H9 (cell line): ENCODE measurements at regions not wholly inside any gene's neighbourhood (a gene's known extent, or its start where the extent isn't known, plus 50 kb on each side); places are given as distances from the start of the nearest gene placed in this dataset.
A peak's percentile ranks its signal among the peaks of the same experiment; 100 is the strongest.

Experiments
- DNase-seq: peaks from one replicate; pipeline ENCODE4 v3.0.0-alpha.2; 2017
- H2AFZ ChIP-seq: one replicate; pipeline ENCODE4 v1.6.1; 2013; ENCODE audit warnings: mild to moderate bottlenecking, low read length, control low read depth, moderate library complexity
- H2AK5ac ChIP-seq: 2 replicates; pipeline ENCODE4 v1.6.1; 2013; ENCODE audit warnings: low read length, control low read depth, mixed read lengths; ENCODE audit not compliant: insufficient read length
- H2BK120ac ChIP-seq: one replicate; pipeline ENCODE4 v1.6.1; 2013; ENCODE audit warnings: low read depth, mild to moderate bottlenecking, low read length, control low read depth, inconsistent platforms; ENCODE audit not compliant: poor library complexity, severe bottlenecking
- H2BK12ac ChIP-seq: 2 replicates; pipeline ENCODE4 v1.6.1; 2013; ENCODE audit warnings: low read length, control low read depth, mixed read lengths, low read depth; ENCODE audit not compliant: insufficient read length
- H2BK15ac ChIP-seq: 2 replicates; pipeline ENCODE4 v1.6.1; 2013; ENCODE audit warnings: low read depth, low read length, control low read depth
- H2BK20ac ChIP-seq: one replicate; pipeline ENCODE4 v1.6.1; 2013; ENCODE audit warnings: low read depth, mild to moderate bottlenecking, low read length, control low read depth, inconsistent platforms; ENCODE audit not compliant: poor library complexity, severe bottlenecking
- H2BK5ac ChIP-seq: 2 replicates; pipeline ENCODE4 v1.6.1; 2013; ENCODE audit warnings: low read length, control low read depth, mixed read lengths; ENCODE audit not compliant: insufficient read length
- H3K14ac ChIP-seq: 2 replicates; pipeline ENCODE4 v1.6.1; 2013; ENCODE audit warnings: low read length, control low read depth; ENCODE audit not compliant: insufficient read depth
- H3K18ac ChIP-seq: 2 replicates; pipeline ENCODE4 v1.6.1; 2013; ENCODE audit warnings: low read depth, mild to moderate bottlenecking, mixed read lengths, low read length, control low read depth; ENCODE audit not compliant: insufficient read length
- H3K23ac ChIP-seq: 2 replicates; pipeline ENCODE4 v1.6.1; 2013; ENCODE audit warnings: low read length, control low read depth, mixed read lengths, low read depth; ENCODE audit not compliant: insufficient read length
- H3K23me2 ChIP-seq: 2 replicates; pipeline ENCODE4 v1.6.1; 2013; ENCODE audit warnings: low read depth, mild to moderate bottlenecking, mixed read lengths, low read length, control low read depth; ENCODE audit not compliant: insufficient read length, poor library complexity, severe bottlenecking
- H3K27ac ChIP-seq: 2 replicates; pipeline ENCODE4 v1.5.1; 2013; ENCODE audit warnings: low read length, control low read depth, mixed read lengths, low read depth; ENCODE audit not compliant: insufficient read length
- H3K27me3 ChIP-seq: 2 replicates; pipeline ENCODE4 v1.6.1; 2013; ENCODE audit warnings: low read length, control low read depth, inconsistent platforms; ENCODE audit not compliant: insufficient read depth
- H3K4ac ChIP-seq: 2 replicates; pipeline ENCODE4 v1.6.1; 2013; ENCODE audit warnings: low read depth, mild to moderate bottlenecking, control low read depth, inconsistent platforms, low read length, moderate library complexity
- H3K4me1 ChIP-seq: 2 replicates; pipeline ENCODE4 v1.6.1; 2013; ENCODE audit warnings: low read length, control low read depth, inconsistent platforms; ENCODE audit not compliant: insufficient read depth
- H3K4me2 ChIP-seq: 2 replicates; pipeline ENCODE4 v1.6.1; 2013; ENCODE audit warnings: low read length, control low read depth, mixed read lengths; ENCODE audit not compliant: insufficient read length, insufficient read depth
- H3K56ac ChIP-seq: 2 replicates; pipeline ENCODE4 v1.6.1; 2013; ENCODE audit warnings: low read depth, mild to moderate bottlenecking, mixed read lengths, low read length, control low read depth; ENCODE audit not compliant: insufficient read length
- H3K79me1 ChIP-seq: 2 replicates; pipeline ENCODE4 v1.6.1; 2013; ENCODE audit warnings: low read depth, mild to moderate bottlenecking, moderate library complexity, low read length, control low read depth, inconsistent platforms; ENCODE audit not compliant: insufficient read depth, poor library complexity, severe bottlenecking
- H3K79me2 ChIP-seq: 2 replicates; pipeline ENCODE4 v1.6.1; 2013; ENCODE audit warnings: low read length, control low read depth, inconsistent platforms; ENCODE audit not compliant: insufficient read depth
- H3K9ac ChIP-seq: 2 replicates; pipeline ENCODE4 v1.6.1; 2013; ENCODE audit warnings: low read length, control low read depth, mixed read lengths; ENCODE audit not compliant: insufficient read length; ENCODE audit errors: extremely low read depth
- H3K9me3 ChIP-seq: one replicate; pipeline ENCODE4 v1.6.1; 2013; ENCODE audit warnings: low read depth, low read length, inconsistent platforms; ENCODE audit not compliant: control insufficient read depth
- H3T11ph ChIP-seq: one replicate; pipeline ENCODE4 v1.6.1; 2013; ENCODE audit warnings: mild to moderate bottlenecking, low read length, control low read depth, inconsistent platforms
- H4K20me1 ChIP-seq: one replicate; pipeline ENCODE4 v1.6.1; 2013; ENCODE audit not compliant: control insufficient read depth, insufficient read length, insufficient read depth
- H4K5ac ChIP-seq: 2 replicates; pipeline ENCODE4 v1.6.1; 2013; ENCODE audit warnings: low read depth, mild to moderate bottlenecking, mixed read lengths, low read length, control low read depth; ENCODE audit not compliant: insufficient read length
- H4K8ac ChIP-seq: replicated peaks from 2 replicates; pipeline ENCODE4 v1.6.1; 2013; ENCODE audit warnings: low read length, control low read depth, mixed read lengths, low read depth; ENCODE audit not compliant: insufficient read length
- H4K91ac ChIP-seq: 2 replicates; pipeline ENCODE4 v1.6.1; 2013; ENCODE audit warnings: low read depth, mild to moderate bottlenecking, moderate library complexity, mixed read lengths, low read length, control low read depth; ENCODE audit not compliant: insufficient read length
- H3K27ac Mint-ChIP-seq, 3 experiments: 2 replicates in 2 of 3; 3 replicates in 1 of 3; pipeline ENCODE4 v1.8.0; 2020 to 2021; ENCODE audit warnings: mixed read lengths in 3 of 3, mild to moderate bottlenecking in 1 of 3, moderate library complexity in 1 of 3
- H3K27me3 Mint-ChIP-seq: 2 replicates; pipeline ENCODE4 v1.8.0; 2021; ENCODE audit warnings: low read depth, mild to moderate bottlenecking, moderate library complexity, mixed read lengths
- H3K36me3 Mint-ChIP-seq, 3 experiments: 2 replicates in 2 of 3; 3 replicates in 1 of 3; pipeline ENCODE4 v1.8.0; 2020 to 2021; ENCODE audit warnings: low read depth in 3 of 3, mixed read lengths in 3 of 3; ENCODE audit not compliant: insufficient read depth in 1 of 3
- H3K4me1 Mint-ChIP-seq, 2 experiments: 2 replicates each; pipeline ENCODE4 v1.8.0; 2020; ENCODE audit warnings: mixed read lengths in 2 of 2
- H3K4me3 Mint-ChIP-seq, 2 experiments: 2 replicates in 1 of 2; 3 replicates in 1 of 2; pipeline ENCODE4 v1.8.0; 2020 to 2021; ENCODE audit warnings: mild to moderate bottlenecking in 2 of 2, mixed read lengths in 2 of 2, moderate library complexity in 1 of 2
- H3K9me3 Mint-ChIP-seq, 2 experiments: 2 replicates in 1 of 2; 3 replicates in 1 of 2; pipeline ENCODE4 v1.8.0; 2020; ENCODE audit warnings: mild to moderate bottlenecking in 2 of 2, mixed read lengths in 2 of 2, moderate library complexity in 1 of 2
- WGBS: extraction: QIAGEN DNeasy Blood & Tissue Kit; methylation state at CpG from one replicate; pipeline ENCODE4 v1.1.7; 2013; ENCODE audit warnings: missing lambda C conversion rate, low lambda C conversion rate, mixed read lengths; ENCODE audit not compliant: insufficient read length; ENCODE audit errors: extremely low coverage; 5-methylcytosine and 5-hydroxymethylcytosine counted together
- TF ChIP-seq, protein P1 (sequence below): fragments of 200-600 bp; sonication (generic); conservative IDR thresholded peaks from 3 replicates; pipeline ENCODE4 v1.8.0; 2021; ENCODE audit warnings: antibody characterized with exemption, mild to moderate bottlenecking

- no peak overlapping the region for H2BK12ac ChIP-seq
- H3K23ac ChIP-seq: no peak overlapping the region
- Mint-ChIP-seq H3K9me3 (peaks cover 10 to 11% of the 10 kb centered on the region in 2 experiments), H3K27me3 (no peaks in the 10 kb centered on the region), H3K4me3 (no peak overlapping the region), H3K27ac (no peak overlapping the region), H3K36me3 (peaks cover 0 to 11% (median 2%) of the 10 kb centered on the region in 3 experiments; a peak in 4 of 7 replicates), H3K4me1 (peaks cover 0 to 6% of the 10 kb centered on the region in 2 experiments; a peak in 1 of 4 replicates)
- H2BK120ac ChIP-seq: no peak overlapping the region
- no peak overlapping the region for H4K5ac ChIP-seq
- no peaks in the 10 kb centered on the region for H3K9me3 ChIP-seq
- H2BK20ac ChIP-seq: no peak overlapping the region
- H4K20me1 ChIP-seq: no peaks in the 10 kb centered on the region
- H3K23me2 ChIP-seq: no peaks in the 10 kb centered on the region
- H3K4me2 ChIP-seq: no peak overlapping the region
- H3K4ac ChIP-seq: no peak overlapping the region
- no peak overlapping the region for H4K8ac ChIP-seq
- TF ChIP-seq, protein P1, sequence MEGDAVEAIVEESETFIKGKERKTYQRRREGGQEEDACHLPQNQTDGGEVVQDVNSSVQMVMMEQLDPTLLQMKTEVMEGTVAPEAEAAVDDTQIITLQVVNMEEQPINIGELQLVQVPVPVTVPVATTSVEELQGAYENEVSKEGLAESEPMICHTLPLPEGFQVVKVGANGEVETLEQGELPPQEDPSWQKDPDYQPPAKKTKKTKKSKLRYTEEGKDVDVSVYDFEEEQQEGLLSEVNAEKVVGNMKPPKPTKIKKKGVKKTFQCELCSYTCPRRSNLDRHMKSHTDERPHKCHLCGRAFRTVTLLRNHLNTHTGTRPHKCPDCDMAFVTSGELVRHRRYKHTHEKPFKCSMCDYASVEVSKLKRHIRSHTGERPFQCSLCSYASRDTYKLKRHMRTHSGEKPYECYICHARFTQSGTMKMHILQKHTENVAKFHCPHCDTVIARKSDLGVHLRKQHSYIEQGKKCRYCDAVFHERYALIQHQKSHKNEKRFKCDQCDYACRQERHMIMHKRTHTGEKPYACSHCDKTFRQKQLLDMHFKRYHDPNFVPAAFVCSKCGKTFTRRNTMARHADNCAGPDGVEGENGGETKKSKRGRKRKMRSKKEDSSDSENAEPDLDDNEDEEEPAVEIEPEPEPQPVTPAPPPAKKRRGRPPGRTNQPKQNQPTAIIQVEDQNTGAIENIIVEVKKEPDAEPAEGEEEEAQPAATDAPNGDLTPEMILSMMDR: peak; percentile 54; the same call in 2 of the 3 replicates
- no peaks in the 10 kb centered on the region for H3K27me3 ChIP-seq
- no peak overlapping the region for H2BK5ac ChIP-seq
- no peak overlapping the region for H3K27ac ChIP-seq
- no peak overlapping the region for H2AK5ac ChIP-seq
- no peak overlapping the region for H3K18ac ChIP-seq
- H3K9ac ChIP-seq: no peak overlapping the region
- H3K79me2 ChIP-seq: no peaks in the 10 kb centered on the region
- no peak overlapping the region for H2AFZ ChIP-seq
- H3T11ph ChIP-seq: no peak overlapping the region
- H2BK15ac ChIP-seq: no peak overlapping the region
- H3K14ac ChIP-seq: no peak overlapping the region
- DNase-seq: no peak
- WGBS: no CpG with 5 or more reads among the region's 2 CpGs
- no peaks in the 10 kb centered on the region for H3K79me1 ChIP-seq
- no peak overlapping the region for H3K56ac ChIP-seq
- no peaks in the 10 kb centered on the region for H3K4me1 ChIP-seq
- no peak overlapping the region for H4K91ac ChIP-seq
Observed at GRCh38 chr21:16851054-16851453, 661.8 kb upstream of the CXADR start.
